ENCODE measurements at regions not wholly inside any gene's neighbourhood (a gene's known extent, or its start where the extent isn't known, plus 50 kb on each side); places are given as distances from the start of the nearest gene placed in this dataset.

GRCh38 chr14:98297567-98297966 lies 974.4 kb downstream of the BCL11B start:
- Histone ChIP-seq H2BK120ac (ENCODE audit: insufficient read depth, low read length, poor library complexity) (no peak overlapping the region), H3K4me3 (ENCODE audit: low read depth, low read length) (no peak overlapping the region), H2BK5ac (ENCODE audit: low read depth, low read length, poor library complexity) (no peak overlapping the region), H3K23ac (ENCODE audit: low read length) (no peak overlapping the region), H2AK5ac (ENCODE audit: low read length) (no peak overlapping the region), H3K27me3 (ENCODE audit: insufficient read depth, low read length) (no peaks in the 10 kb centered on the region), H4K8ac (ENCODE audit: low read depth, low read length) (no peak overlapping the region), H2BK12ac (ENCODE audit: low read length) (no peak overlapping the region), H2AFZ (ENCODE audit: insufficient read depth, low read length, poor library complexity) (no peak overlapping the region), H3K9ac (ENCODE audit: low read length) (no peak overlapping the region), H3K79me1 (ENCODE audit: low read length) (no peaks in the 10 kb centered on the region), H3K14ac (ENCODE audit: low read length) (no peak overlapping the region), H4K12ac (ENCODE audit: low read depth, low read length) (no peak overlapping the region), H3K79me2 (ENCODE audit: control insufficient read depth, insufficient read depth, low read length, poor library complexity) (no peaks in the 10 kb centered on the region), H3K4me2 (ENCODE audit: low read length) (no peak overlapping the region), H3K18ac (ENCODE audit: low read length) (no peak overlapping the region), H4K91ac (ENCODE audit: low read depth, low read length) (no peak overlapping the region), H3K4me1 (ENCODE audit: control insufficient read depth in 1 of 2, insufficient read depth in 2 of 2, low read length in 2 of 2) (no peaks in the 10 kb centered on the region), H3K4ac (ENCODE audit: low read depth, low read length) (no peak overlapping the region), H3K36me3 (ENCODE audit: control insufficient read depth in 1 of 2, insufficient read depth in 2 of 2, low read length in 2 of 2) (no peaks in the 10 kb centered on the region), H3K27ac (ENCODE audit: low read depth, low read length) (no peak overlapping the region), H3K9me3 (ENCODE audit: insufficient read depth, low read depth, low read length) (peaks cover 2% of the 10 kb centered on the region)
- WGBS (ENCODE audit: extremely low coverage, insufficient coverage, insufficient read length) = no CpG with 5 or more reads among the region's 7 CpGs
- no peak for DNase-seq

GRCh38 chr14:98298481-98299244 lies 973.3 kb downstream of the BCL11B start:
- Histone ChIP-seq H2BK5ac (ENCODE audit: low read depth, low read length, poor library complexity) (no peak overlapping the region), H3K4ac (ENCODE audit: low read depth, low read length) (no peak overlapping the region), H3K4me2 (ENCODE audit: low read length) (no peak overlapping the region), H3K23ac (ENCODE audit: low read length) (no peak overlapping the region), H3K14ac (ENCODE audit: low read length) (no peak overlapping the region), H3K18ac (ENCODE audit: low read length) (no peak overlapping the region), H2AFZ (ENCODE audit: insufficient read depth, low read length, poor library complexity) (no peak overlapping the region), H2BK120ac (ENCODE audit: insufficient read depth, low read length, poor library complexity) (no peak overlapping the region), H3K79me1 (ENCODE audit: low read length) (no peaks in the 10 kb centered on the region), H3K27ac (ENCODE audit: low read depth, low read length) (no peak overlapping the region), H2BK12ac (ENCODE audit: low read length) (no peak overlapping the region), H4K12ac (ENCODE audit: low read depth, low read length) (no peak overlapping the region), H3K9me3 (ENCODE audit: insufficient read depth, low read depth, low read length) (peaks cover 2% of the 10 kb centered on the region), H2AK5ac (ENCODE audit: low read length) (no peak overlapping the region), H3K4me1 (ENCODE audit: control insufficient read depth in 1 of 2, insufficient read depth in 2 of 2, low read length in 2 of 2) (no peaks in the 10 kb centered on the region), H4K8ac (ENCODE audit: low read depth, low read length) (no peak overlapping the region), H3K36me3 (ENCODE audit: control insufficient read depth in 1 of 2, insufficient read depth in 2 of 2, low read length in 2 of 2) (no peaks in the 10 kb centered on the region), H4K91ac (ENCODE audit: low read depth, low read length) (no peak overlapping the region), H3K27me3 (ENCODE audit: insufficient read depth, low read length) (no peaks in the 10 kb centered on the region), H3K9ac (ENCODE audit: low read length) (no peak overlapping the region), H3K4me3 (ENCODE audit: low read depth, low read length) (no peak overlapping the region), H3K79me2 (ENCODE audit: control insufficient read depth, insufficient read depth, low read length, poor library complexity) (no peaks in the 10 kb centered on the region)
- no CpG with 5 or more reads among the region's 8 CpGs for WGBS (ENCODE audit: extremely low coverage, insufficient coverage, insufficient read length)
- DNase-seq = no peak

DNA sequence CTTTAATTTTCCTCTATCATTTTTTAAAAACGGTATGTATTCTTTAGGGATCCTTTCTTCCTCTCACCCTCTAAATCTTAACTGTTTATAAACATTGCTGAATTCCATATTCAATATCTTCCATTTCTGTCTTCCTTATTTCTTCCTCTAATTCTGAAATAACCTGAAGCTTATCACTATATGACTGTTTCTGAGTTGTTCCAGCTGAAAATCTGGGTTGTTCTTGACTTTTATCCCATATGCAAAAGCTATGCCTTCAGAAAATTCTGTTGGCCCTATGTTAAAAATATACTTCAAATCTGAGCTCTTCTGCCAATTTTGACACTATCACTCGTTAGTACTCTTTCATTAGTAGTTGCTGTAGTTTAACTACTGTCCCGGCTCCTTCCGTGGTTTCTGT lies 970.3 kb downstream of the BCL11B start:
- H3K4me1 ChIP-seq (ENCODE audit: control insufficient read depth in 1 of 2, insufficient read depth in 2 of 2, low read length in 2 of 2) = no peaks in the 10 kb centered on the region
- no peak overlapping the region for H3K27ac ChIP-seq (ENCODE audit: low read depth, low read length)
- H2BK12ac ChIP-seq (ENCODE audit: low read length) = no peak overlapping the region
- H3K4ac ChIP-seq (ENCODE audit: low read depth, low read length) = no peak overlapping the region
- no peak overlapping the region for H3K18ac ChIP-seq (ENCODE audit: low read length)
- no peaks in the 10 kb centered on the region for H3K9me3 ChIP-seq (ENCODE audit: insufficient read depth, low read depth, low read length)
- no peak overlapping the region for H4K91ac ChIP-seq (ENCODE audit: low read depth, low read length)
- H2AFZ ChIP-seq (ENCODE audit: insufficient read depth, low read length, poor library complexity) = no peak overlapping the region
- H2BK120ac ChIP-seq (ENCODE audit: insufficient read depth, low read length, poor library complexity) = no peak overlapping the region
- no peaks in the 10 kb centered on the region for H3K79me2 ChIP-seq (ENCODE audit: control insufficient read depth, insufficient read depth, low read length, poor library complexity)
- H3K4me3 ChIP-seq (ENCODE audit: low read depth, low read length) = no peak overlapping the region
- H2BK5ac ChIP-seq (ENCODE audit: low read depth, low read length, poor library complexity) = no peak overlapping the region
- DNase-seq = no peak
- no peaks in the 10 kb centered on the region for H3K79me1 ChIP-seq (ENCODE audit: low read length)
- H4K8ac ChIP-seq (ENCODE audit: low read depth, low read length) = no peak overlapping the region
- H3K23ac ChIP-seq (ENCODE audit: low read length) = no peak overlapping the region
- H3K27me3 ChIP-seq (ENCODE audit: insufficient read depth, low read length) = no peaks in the 10 kb centered on the region
- no CpG with 5 or more reads among the region's 4 CpGs for WGBS (ENCODE audit: extremely low coverage, insufficient coverage, insufficient read length)
- H3K14ac ChIP-seq (ENCODE audit: low read length) = no peak overlapping the region
- no peak overlapping the region for H3K4me2 ChIP-seq (ENCODE audit: low read length)
- no peak overlapping the region for H4K12ac ChIP-seq (ENCODE audit: low read depth, low read length)
- no peaks in the 10 kb centered on the region for H3K36me3 ChIP-seq (ENCODE audit: control insufficient read depth in 1 of 2, insufficient read depth in 2 of 2, low read length in 2 of 2)
- H2AK5ac ChIP-seq (ENCODE audit: low read length) = no peak overlapping the region
- no peak overlapping the region for H3K9ac ChIP-seq (ENCODE audit: low read length)

DNA sequence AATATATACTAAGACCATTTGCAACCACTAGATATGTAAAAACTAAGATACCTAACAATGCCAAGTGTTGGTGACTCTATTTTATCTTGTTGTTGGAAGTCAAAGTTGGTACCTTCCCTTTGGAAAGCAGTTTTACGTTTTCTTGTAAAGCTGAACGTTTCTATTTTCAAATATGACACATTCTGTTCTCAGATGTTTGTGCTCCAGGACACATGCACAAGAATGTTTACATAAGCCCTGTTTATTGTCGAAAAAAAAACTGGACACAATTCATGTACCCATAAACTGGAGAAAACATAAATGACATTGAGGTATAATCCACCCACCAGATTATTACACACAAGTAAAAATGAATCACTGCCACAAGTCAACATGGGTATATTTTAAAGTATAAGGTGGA lies 967.4 kb downstream of the BCL11B start:
- H3K14ac ChIP-seq (ENCODE audit: low read length) = no peak overlapping the region
- H3K27ac ChIP-seq (ENCODE audit: low read depth, low read length) = no peak overlapping the region
- no peaks in the 10 kb centered on the region for H3K9me3 ChIP-seq (ENCODE audit: insufficient read depth, low read depth, low read length)
- no CpG with 5 or more reads among the region's 3 CpGs for WGBS (ENCODE audit: extremely low coverage, insufficient coverage, insufficient read length)
- H3K23ac ChIP-seq (ENCODE audit: low read length) = no peak overlapping the region
- H3K4me1 ChIP-seq (ENCODE audit: control insufficient read depth in 1 of 2, insufficient read depth in 2 of 2, low read length in 2 of 2) = no peaks in the 10 kb centered on the region
- no peak overlapping the region for H3K4ac ChIP-seq (ENCODE audit: low read depth, low read length)
- H3K9ac ChIP-seq (ENCODE audit: low read length) = no peak overlapping the region
- no peak overlapping the region for H2BK5ac ChIP-seq (ENCODE audit: low read depth, low read length, poor library complexity)
- H2AK5ac ChIP-seq (ENCODE audit: low read length) = no peak overlapping the region
- no peaks in the 10 kb centered on the region for H3K79me2 ChIP-seq (ENCODE audit: control insufficient read depth, insufficient read depth, low read length, poor library complexity)
- no peak overlapping the region for H3K4me2 ChIP-seq (ENCODE audit: low read length)
- H2BK12ac ChIP-seq (ENCODE audit: low read length) = no peak overlapping the region
- H3K4me3 ChIP-seq (ENCODE audit: low read depth, low read length) = no peak overlapping the region
- no peak overlapping the region for H2AFZ ChIP-seq (ENCODE audit: insufficient read depth, low read length, poor library complexity)
- no peak overlapping the region for H4K12ac ChIP-seq (ENCODE audit: low read depth, low read length)
- H2BK120ac ChIP-seq (ENCODE audit: insufficient read depth, low read length, poor library complexity) = no peak overlapping the region
- H4K91ac ChIP-seq (ENCODE audit: low read depth, low read length) = no peak overlapping the region
- H3K27me3 ChIP-seq (ENCODE audit: insufficient read depth, low read length) = no peaks in the 10 kb centered on the region
- no peak overlapping the region for H3K18ac ChIP-seq (ENCODE audit: low read length)
- H3K36me3 ChIP-seq (ENCODE audit: control insufficient read depth in 1 of 2, insufficient read depth in 2 of 2, low read length in 2 of 2) = no peaks in the 10 kb centered on the region
- DNase-seq = no peak
- H3K79me1 ChIP-seq (ENCODE audit: low read length) = no peaks in the 10 kb centered on the region
- no peak overlapping the region for H4K8ac ChIP-seq (ENCODE audit: low read depth, low read length)
